HepG2 (cell line): ENCODE measurements at regions not wholly inside any gene's neighbourhood (a gene's known extent, or its start where the extent isn't known, plus 50 kb on each side); places are given as distances from the start of the nearest gene placed in this dataset.

Experiments
- ATAC-seq: fragments of 200-7000 bp; cut with Tn5 transposase; 3 replicates; pipeline ENCODE4 v1.9.1; 2020; ENCODE audit warnings: mild to moderate bottlenecking, moderate library complexity
- BruUV-seq: library from RNA; stranded (reverse); fragments of 400-500 nt; replicated peaks from 2 replicates; lab custom pipeline; 2021; lab: Mats Ljungman, UMichigan
- CTCF ChIA-PET: fragments of 300-600 bp; formaldehyde crosslinking; extraction: SDS; loops from one replicate; lab custom pipeline; 2021; ENCODE audit warnings: low total read pairs, inconsistent platforms, low intra/inter-chr PET ratio; lab: Yijun Ruan, JAX
- POLR2A ChIA-PET: fragments of 350-600 bp; sonication (Branson Sonifier 250); formaldehyde crosslinking; loops from one replicate; lab custom pipeline; 2020; ENCODE audit warnings: antibody characterized with exemption, inconsistent platforms; lab: Yijun Ruan, JAX
- DNase-seq: peaks from one replicate; pipeline ENCODE4 v3.0.0-alpha.2; 2015; ENCODE audit warnings: low spot score
- FAIRE-seq: peaks from 3 replicates; lab custom pipeline; 2011; peaks lifted over from hg19 to GRCh38; lab: Jason Lieb, UNC
- H2AFZ ChIP-seq: one replicate; pipeline ENCODE4 v1.6.1; 2011; ENCODE audit warnings: low read length, inconsistent platforms
- H3K27ac ChIP-seq: fragments of 300-600 bp; 3 replicates; pipeline ENCODE4 v1.8.0; 2011; ENCODE audit warnings: mixed run types, mild to moderate bottlenecking, mixed read lengths, low read length, inconsistent platforms; ENCODE audit not compliant: insufficient read depth; ENCODE audit errors: extremely low read length
- H3K27me3 ChIP-seq, 2 experiments: fragments of 200-600 bp in 1 of 2; 2 replicates in 1 of 2; 3 replicates in 1 of 2; pipeline versions ENCODE4 v1.6.0 to v1.8.0; 2011; ENCODE audit warnings: low read length in 2 of 2, mild to moderate bottlenecking in 2 of 2, moderate library complexity in 2 of 2, inconsistent platforms in 1 of 2; ENCODE audit not compliant: insufficient read depth in 2 of 2, control insufficient read depth in 1 of 2
- H3K36me3 ChIP-seq, 2 experiments: fragments of 200-600 bp in 1 of 2; replicated peaks in 1 of 2; 2 replicates in 1 of 2; 3 replicates in 1 of 2; pipeline versions ENCODE4 v1.5.1 to v1.8.0; 2011; ENCODE audit warnings: low read length in 2 of 2, inconsistent platforms in 1 of 2; ENCODE audit not compliant: insufficient read depth in 2 of 2, control insufficient read depth in 1 of 2
- H3K4me1 ChIP-seq: 2 replicates; pipeline ENCODE4 v1.5.1; 2012; ENCODE audit warnings: low read length, inconsistent platforms; ENCODE audit not compliant: insufficient read depth
- H3K4me2 ChIP-seq: 2 replicates; pipeline ENCODE4 v1.6.0; 2011; ENCODE audit warnings: low read depth, low read length, inconsistent platforms
- H3K4me3 ChIP-seq, 3 experiments: fragments of 200-600 bp in 1 of 3; sonication (generic), shearing (Covaris generic) in 1 of 3; replicated peaks in 1 of 3; 2 replicates each; pipeline ENCODE4 v1.5.1; 2011 to 2016; ENCODE audit warnings: low read length in 3 of 3, inconsistent platforms in 2 of 3, low read depth in 2 of 3, mild to moderate bottlenecking in 2 of 3, control low read depth in 1 of 3, mixed read lengths in 1 of 3; ENCODE audit not compliant: insufficient read depth in 1 of 3
- H3K79me2 ChIP-seq: one replicate; pipeline ENCODE4 v1.6.1; 2011; ENCODE audit warnings: low read length, inconsistent platforms; ENCODE audit not compliant: insufficient read depth
- H3K9ac ChIP-seq: 2 replicates; pipeline ENCODE4 v1.6.0; 2011; ENCODE audit warnings: mild to moderate bottlenecking, low read depth, low read length, inconsistent platforms; ENCODE audit not compliant: insufficient read depth
- H3K9me3 ChIP-seq: 2 replicates; pipeline ENCODE4 v1.5.1; 2012; ENCODE audit warnings: mild to moderate bottlenecking, low read length
- H4K20me1 ChIP-seq: 2 replicates; pipeline ENCODE4 v1.6.0; 2011; ENCODE audit warnings: inconsistent platforms, mild to moderate bottlenecking, low read length, moderate library complexity; ENCODE audit not compliant: insufficient read depth
- MZF1 ChIP-seq: sonication (generic); formaldehyde crosslinking; IDR thresholded peaks from 2 replicates; pipeline ENCODE4 v1.8.1; 2023; ENCODE audit warnings: mild to moderate bottlenecking, missing genetic modification reagents, borderline replicate concordance
- PHB2 ChIP-seq: fragments of 450-650 bp; IDR thresholded peaks from 2 replicates; pipeline ENCODE4 v1.6.1; 2018; ENCODE audit not compliant: partially characterized antibody
- PHF8 ChIP-seq: sonication (generic); formaldehyde crosslinking; IDR thresholded peaks from 2 replicates; pipeline ENCODE4 v1.5.0; 2020; ENCODE audit warnings: missing genetic modification reagents
- POGZ ChIP-seq: sonication (generic); formaldehyde crosslinking; IDR thresholded peaks from 2 replicates; pipeline ENCODE4 v1.4.0; 2020; ENCODE audit warnings: mild to moderate bottlenecking, missing genetic modification reagents
- REPIN1 ChIP-seq: sonication (generic); formaldehyde crosslinking; IDR thresholded peaks from 2 replicates; pipeline ENCODE4 v1.8.0; 2022; ENCODE audit warnings: missing genetic modification reagents, low read depth, mild to moderate bottlenecking, borderline replicate concordance
- STAG1 ChIP-seq: sonication (generic); formaldehyde crosslinking; IDR thresholded peaks from 2 replicates; pipeline ENCODE4 v1.4.0; 2020; ENCODE audit warnings: missing genetic modification reagents
- TCF7L2 ChIP-seq: IDR thresholded peaks from 2 replicates; pipeline ENCODE4 v1.6.1; 2011; ENCODE audit warnings: mild to moderate bottlenecking, low read depth, low read length, moderate library complexity
- ZBTB33 ChIP-seq: sonication (generic); formaldehyde crosslinking; IDR thresholded peaks from 2 replicates; pipeline ENCODE4 v1.4.0; 2020; ENCODE audit warnings: missing genetic modification reagents
- ZNF251 ChIP-seq: sonication (generic); formaldehyde crosslinking; IDR thresholded peaks from 2 replicates; pipeline ENCODE4 v1.9.0; 2021; ENCODE audit warnings: mild to moderate bottlenecking, missing genetic modification reagents
- ZNF329 ChIP-seq: sonication (generic); formaldehyde crosslinking; IDR thresholded peaks from 2 replicates; pipeline ENCODE4 v1.9.0; 2021; ENCODE audit warnings: low read depth, mild to moderate bottlenecking, missing genetic modification reagents
- ZNF343 ChIP-seq: sonication (generic); formaldehyde crosslinking; IDR thresholded peaks from 2 replicates; pipeline ENCODE4 v1.4.0; 2020; ENCODE audit warnings: mild to moderate bottlenecking, missing genetic modification reagents
- ZNF510 ChIP-seq: sonication (generic); formaldehyde crosslinking; IDR thresholded peaks from 2 replicates; pipeline ENCODE4 v1.4.0; 2020; ENCODE audit warnings: low read depth, mild to moderate bottlenecking, missing genetic modification reagents
- ZNF530 ChIP-seq: sonication (generic); formaldehyde crosslinking; IDR thresholded peaks from 2 replicates; pipeline ENCODE4 v1.5.0; 2020; ENCODE audit warnings: low read depth, mild to moderate bottlenecking, missing genetic modification reagents
- ZNF605 ChIP-seq: sonication (generic); formaldehyde crosslinking; IDR thresholded peaks from 2 replicates; pipeline ENCODE4 v1.8.0; 2022; ENCODE audit warnings: mild to moderate bottlenecking, missing genetic modification reagents
- ZNF646 ChIP-seq: sonication (generic); formaldehyde crosslinking; IDR thresholded peaks from 2 replicates; pipeline ENCODE4 v1.9.0; 2021; ENCODE audit warnings: mild to moderate bottlenecking, missing genetic modification reagents
- ZNF7 ChIP-seq: IDR thresholded peaks from 2 replicates; pipeline ENCODE4 v1.6.1; 2016; ENCODE audit warnings: missing biosample characterization, missing genetic modification reagents
- ZNF761 ChIP-seq: sonication (generic); formaldehyde crosslinking; conservative IDR thresholded peaks from 2 replicates; pipeline ENCODE4 v1.4.0; 2020; ENCODE audit warnings: mild to moderate bottlenecking, missing genetic modification reagents
- ZUFSP ChIP-seq: sonication (generic); formaldehyde crosslinking; IDR thresholded peaks from 2 replicates; pipeline ENCODE4 v1.9.0; 2021; ENCODE audit warnings: missing genetic modification reagents, mild to moderate bottlenecking, borderline replicate concordance
- WGBS: methylation state at CpG from one replicate; pipeline ENCODE4 v1.1.6; 2017; ENCODE audit warnings: low lambda C conversion rate; 5-methylcytosine and 5-hydroxymethylcytosine counted together
- in situ Hi-C: cut with HindIII; loops from 2 replicates; pipeline ENCODE4 v1.10.0; 2017; ENCODE audit warnings: low pct_unique_long_range_greater_than_20kb; ENCODE audit not compliant: extremely low pct_ligation_motif_present
- intact Hi-C: fragments of 100-400 bp; cut with micrococcal nuclease; formaldehyde crosslinking; loops from one replicate; pipeline ENCODE4 v1.10.0; 2022; ENCODE audit not compliant: unreplicated experiment

- 0% methylated on average over 1 of the region's 1 CpG for WGBS
- H4K20me1 ChIP-seq = no peaks in the 10 kb centered on the region
- in situ Hi-C loops = no loop called here
Measured at GRCh38 chr3:144141496-144141895, 169.9 kb downstream of the DIPK2A start.

More at GRCh38 chr3:144141496-144141895, 169.9 kb downstream of the DIPK2A start:
- Histone ChIP-seq H2AFZ (no peak overlapping the region), H3K27me3 (no peaks in the 10 kb centered on the region), H3K79me2 (no peaks in the 10 kb centered on the region), H3K9ac (no peak overlapping the region), H3K36me3 (no peaks in the 10 kb centered on the region), H3K27ac (no peak overlapping the region), H3K9me3 (no peaks in the 10 kb centered on the region), H3K4me2 (no peak overlapping the region), H3K4me1 (no peaks in the 10 kb centered on the region), H3K4me3 (no peak overlapping the region)
- CTCF ChIA-PET = no interaction called here
- intact Hi-C loops = no loop called here
- POLR2A ChIA-PET = no interaction called here
- ATAC-seq (no peak), FAIRE-seq (no peak), DNase-seq (no peak)
- no TSS peak for BruUV-seq
- TF ChIP-seq ZNF605 = no peak
- no peak for TF ChIP-seq REPIN1 (CRISPR knock-in tag)
- TF ChIP-seq ZNF329 = no peak
- TF ChIP-seq PHB2 = no peak
- no peak for TF ChIP-seq ZNF510
- TF ChIP-seq ZNF530 (CRISPR knock-in tag) = no peak
- no peak for TF ChIP-seq ZNF251 (CRISPR knock-in tag)
- no peak for TF ChIP-seq TCF7L2
- no peak for TF ChIP-seq STAG1 (CRISPR knock-in tag)
- TF ChIP-seq ZNF7 = no peak
- TF ChIP-seq ZUFSP (CRISPR knock-in tag) = no peak
- no peak for TF ChIP-seq MZF1 (CRISPR knock-in tag)
- TF ChIP-seq ZBTB33 (CRISPR knock-in tag) = no peak
- no peak for TF ChIP-seq PHF8 (CRISPR knock-in tag)
- no peak for TF ChIP-seq POGZ (CRISPR knock-in tag)
- no peak for TF ChIP-seq ZNF761 (CRISPR knock-in tag)
- TF ChIP-seq ZNF343 (CRISPR knock-in tag) = no peak
- no peak for TF ChIP-seq ZNF646 (CRISPR knock-in tag)
